OCI-LY1 (cell line): ENCODE measurements at regions not wholly inside any gene's neighbourhood (a gene's known extent, or its start where the extent isn't known, plus 50 kb on each side); places are given as distances from the start of the nearest gene placed in this dataset.

Experiments
- H2AFZ ChIP-seq: fragments of 200-600 bp; sonication (generic), shearing (Covaris generic); 2 replicates; pipeline ENCODE4 v1.6.0; 2014; ENCODE audit warnings: antibody characterized with exemption, mild to moderate bottlenecking, low read length
- H3F3A ChIP-seq: fragments of 200-600 bp; sonication (generic), shearing (Covaris generic); 2 replicates; pipeline ENCODE4 v1.6.0; 2014; ENCODE audit warnings: mild to moderate bottlenecking, antibody characterized with exemption, low read length, moderate library complexity; ENCODE audit not compliant: insufficient read depth
- H3K27ac ChIP-seq: fragments of 200-600 bp; sonication (generic); 2 replicates; pipeline ENCODE4 v1.5.1; 2014; ENCODE audit warnings: low read length, mixed run types, mild to moderate bottlenecking, low read depth; ENCODE audit not compliant: poor library complexity, severe bottlenecking
- H3K27me3 ChIP-seq: fragments of 200-600 bp; sonication (generic); 2 replicates; pipeline ENCODE4 v1.6.0; 2014; ENCODE audit warnings: antibody characterized with exemption, mild to moderate bottlenecking, low read length, moderate library complexity; ENCODE audit not compliant: insufficient read depth
- H3K36me3 ChIP-seq: fragments of 200-600 bp; sonication (generic); 2 replicates; pipeline ENCODE4 v1.6.1; 2014; ENCODE audit warnings: mild to moderate bottlenecking, antibody characterized with exemption, low read length, moderate library complexity, mixed read lengths; ENCODE audit not compliant: insufficient read depth
- H3K4me1 ChIP-seq: fragments of 200-600 bp; sonication (generic); 2 replicates; pipeline ENCODE4 v1.5.1; 2014; ENCODE audit warnings: mild to moderate bottlenecking, low read length, moderate library complexity; ENCODE audit not compliant: insufficient read depth, severe bottlenecking
- H3K4me2 ChIP-seq: fragments of 200-600 bp; sonication (generic), shearing (Covaris generic); 2 replicates; pipeline ENCODE4 v1.6.1; 2014; ENCODE audit warnings: low read length
- H3K4me3 ChIP-seq: fragments of 200-600 bp; sonication (generic); 2 replicates; pipeline ENCODE4 v1.5.1; 2014; ENCODE audit warnings: low read length, low read depth, mild to moderate bottlenecking, mixed read lengths; ENCODE audit not compliant: poor library complexity, severe bottlenecking
- H3K79me2 ChIP-seq: fragments of 200-600 bp; shearing (Covaris generic); 2 replicates; pipeline ENCODE4 v1.6.1; 2016; ENCODE audit warnings: mixed run types, low read length, mixed read lengths; ENCODE audit not compliant: insufficient read depth
- H3K9ac ChIP-seq: fragments of 200-600 bp; sonication (generic), shearing (Covaris generic); 2 replicates; pipeline ENCODE4 v1.6.1; 2014; ENCODE audit warnings: mild to moderate bottlenecking, low read length, mixed read lengths
- H3K9me2 ChIP-seq: fragments of 200-600 bp; sonication (generic), shearing (Covaris generic); 2 replicates; pipeline ENCODE4 v1.6.1; 2014; ENCODE audit warnings: low read depth, mild to moderate bottlenecking, low read length, mixed read lengths
- H3K9me3 ChIP-seq: fragments of 200-600 bp; shearing (Covaris generic); 2 replicates; pipeline ENCODE4 v1.6.1; 2014; ENCODE audit warnings: low read length, mixed read lengths
- H4K20me1 ChIP-seq: fragments of 200-600 bp; sonication (generic), shearing (Covaris generic); 2 replicates; pipeline ENCODE4 v1.6.0; 2016; ENCODE audit warnings: mild to moderate bottlenecking, low read length; ENCODE audit not compliant: insufficient read depth
- EZH2 ChIP-seq: fragments of 200-600 bp; sonication (generic), shearing (Covaris generic); IDR thresholded peaks from 2 replicates; pipeline ENCODE4 v1.8.0; 2017; ENCODE audit warnings: borderline replicate concordance, mixed run types, mild to moderate bottlenecking, antibody characterized with exemption, low read length, moderate library complexity, mixed read lengths
- TF ChIP-seq, protein P1 (sequence below): fragments of 200-600 bp; sonication (generic), shearing (Covaris generic); IDR thresholded peaks from 2 replicates; pipeline ENCODE4 v1.5.1; 2017; ENCODE audit warnings: mild to moderate bottlenecking, antibody characterized with exemption, low read length, moderate library complexity, mixed read lengths

DNA sequence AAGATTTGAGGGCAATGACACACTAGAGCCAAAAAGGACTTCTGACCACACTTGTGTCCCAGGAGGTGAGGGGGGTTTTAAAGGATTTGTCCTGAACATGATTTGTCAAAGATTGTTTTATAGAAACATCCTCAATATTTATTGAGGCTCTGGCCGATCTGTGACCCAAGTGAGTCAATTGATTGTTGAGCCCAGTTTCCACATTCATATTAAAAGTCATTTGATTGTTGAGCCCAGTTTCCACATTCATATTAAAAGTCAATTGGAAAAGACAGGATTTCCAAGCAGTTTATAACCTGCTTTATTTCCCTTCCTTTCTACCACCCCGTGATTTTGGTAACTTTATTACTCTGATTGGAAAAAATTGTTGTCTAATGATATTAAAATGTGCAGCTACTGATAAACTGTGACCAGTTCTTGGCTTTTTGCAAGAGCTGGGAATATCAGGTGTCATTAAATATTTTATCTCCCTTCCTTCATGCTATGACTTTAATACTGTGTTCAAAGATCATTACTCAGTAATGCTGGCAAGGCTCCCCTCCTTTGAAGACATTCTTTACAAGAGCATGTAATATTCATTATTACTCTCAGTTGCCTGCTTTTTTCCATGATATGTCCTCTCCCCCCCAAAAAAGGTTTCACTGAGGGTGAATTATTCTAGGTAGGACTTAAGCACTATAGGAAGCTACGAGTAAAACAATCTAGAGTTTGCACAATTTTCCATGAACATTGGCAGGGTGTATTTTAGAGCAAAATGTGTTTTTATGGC, 75.3 kb downstream of the HRH4 start:
- H3F3A ChIP-seq = no peaks in the 10 kb centered on the region
- no peak overlapping the region for H3K4me3 ChIP-seq
- no peak overlapping the region for H3K9ac ChIP-seq
- H4K20me1 ChIP-seq = no peaks in the 10 kb centered on the region
- no peak for TF ChIP-seq EZH2
- TF ChIP-seq, protein P1, sequence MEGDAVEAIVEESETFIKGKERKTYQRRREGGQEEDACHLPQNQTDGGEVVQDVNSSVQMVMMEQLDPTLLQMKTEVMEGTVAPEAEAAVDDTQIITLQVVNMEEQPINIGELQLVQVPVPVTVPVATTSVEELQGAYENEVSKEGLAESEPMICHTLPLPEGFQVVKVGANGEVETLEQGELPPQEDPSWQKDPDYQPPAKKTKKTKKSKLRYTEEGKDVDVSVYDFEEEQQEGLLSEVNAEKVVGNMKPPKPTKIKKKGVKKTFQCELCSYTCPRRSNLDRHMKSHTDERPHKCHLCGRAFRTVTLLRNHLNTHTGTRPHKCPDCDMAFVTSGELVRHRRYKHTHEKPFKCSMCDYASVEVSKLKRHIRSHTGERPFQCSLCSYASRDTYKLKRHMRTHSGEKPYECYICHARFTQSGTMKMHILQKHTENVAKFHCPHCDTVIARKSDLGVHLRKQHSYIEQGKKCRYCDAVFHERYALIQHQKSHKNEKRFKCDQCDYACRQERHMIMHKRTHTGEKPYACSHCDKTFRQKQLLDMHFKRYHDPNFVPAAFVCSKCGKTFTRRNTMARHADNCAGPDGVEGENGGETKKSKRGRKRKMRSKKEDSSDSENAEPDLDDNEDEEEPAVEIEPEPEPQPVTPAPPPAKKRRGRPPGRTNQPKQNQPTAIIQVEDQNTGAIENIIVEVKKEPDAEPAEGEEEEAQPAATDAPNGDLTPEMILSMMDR = no peak
- no peaks in the 10 kb centered on the region for H3K27me3 ChIP-seq
- H3K4me1 ChIP-seq = no peaks in the 10 kb centered on the region
- no peak overlapping the region for H2AFZ ChIP-seq
- H3K9me3 ChIP-seq = no peaks in the 10 kb centered on the region
- H3K4me2 ChIP-seq = no peak overlapping the region
- H3K79me2 ChIP-seq = no peaks in the 10 kb centered on the region
- no peaks in the 10 kb centered on the region for H3K9me2 ChIP-seq
- H3K27ac ChIP-seq = no peak overlapping the region
- H3K36me3 ChIP-seq = no peaks in the 10 kb centered on the region

DNA sequence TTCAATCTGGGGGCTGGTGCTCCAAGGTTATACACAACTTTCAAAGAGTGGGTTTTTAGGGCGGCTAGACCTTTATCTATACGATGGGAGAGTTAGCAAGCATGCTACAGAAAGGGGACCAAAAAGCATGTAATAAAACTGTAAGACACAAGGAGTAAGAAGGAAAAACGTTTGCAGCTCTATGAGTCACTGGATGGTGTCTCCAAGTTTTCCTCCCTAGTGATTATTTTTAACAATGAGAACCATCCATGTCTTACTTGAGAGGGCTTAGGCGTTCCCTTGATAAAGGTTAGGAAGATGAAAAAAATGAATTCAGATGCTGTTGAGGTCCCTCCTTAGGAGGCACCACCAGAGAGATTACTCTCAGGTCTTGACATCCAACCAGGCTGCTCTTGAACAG, 75.9 kb downstream of the HRH4 start:
- Histone ChIP-seq H3K27me3 (no peaks in the 10 kb centered on the region), H4K20me1 (no peaks in the 10 kb centered on the region), H3K27ac (no peak overlapping the region), H3K4me3 (no peak overlapping the region), H3K9me2 (no peaks in the 10 kb centered on the region), H3K79me2 (no peaks in the 10 kb centered on the region), H2AFZ (no peak overlapping the region), H3F3A (no peaks in the 10 kb centered on the region), H3K4me2 (no peak overlapping the region), H3K4me1 (no peaks in the 10 kb centered on the region), H3K9ac (no peak overlapping the region), H3K36me3 (no peaks in the 10 kb centered on the region), H3K9me3 (no peaks in the 10 kb centered on the region)
- no peak for TF ChIP-seq EZH2
- TF ChIP-seq, protein P1 = no peak

DNA sequence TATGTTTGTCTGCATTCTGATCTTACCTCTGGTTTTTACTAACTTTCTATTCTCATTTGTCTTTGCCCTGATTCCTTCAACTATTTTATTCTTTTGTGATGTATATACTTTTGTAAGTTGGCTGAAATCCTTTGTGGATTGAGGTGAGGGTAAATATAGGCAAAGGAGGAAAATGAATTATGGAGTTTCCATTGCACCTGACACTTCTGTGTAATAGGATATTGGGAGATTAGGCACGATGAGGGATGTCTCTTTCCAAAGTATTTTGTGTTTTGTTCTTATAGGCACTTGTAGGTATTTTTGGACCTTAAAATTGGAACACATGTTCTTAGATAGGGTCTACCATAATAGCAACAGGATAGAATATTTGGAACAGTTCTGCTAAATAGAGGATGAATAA, 76.4 kb downstream of the HRH4 start:
- no peak overlapping the region for H3K4me2 ChIP-seq
- no peaks in the 10 kb centered on the region for H3K27me3 ChIP-seq
- no peaks in the 10 kb centered on the region for H3K36me3 ChIP-seq
- no peak overlapping the region for H2AFZ ChIP-seq
- H4K20me1 ChIP-seq = no peaks in the 10 kb centered on the region
- H3K4me3 ChIP-seq = no peak overlapping the region
- H3K79me2 ChIP-seq = no peaks in the 10 kb centered on the region
- no peaks in the 10 kb centered on the region for H3K4me1 ChIP-seq
- TF ChIP-seq, protein P1 = no peak
- H3K27ac ChIP-seq = no peak overlapping the region
- no peaks in the 10 kb centered on the region for H3K9me2 ChIP-seq
- H3K9ac ChIP-seq = no peak overlapping the region
- H3K9me3 ChIP-seq = no peaks in the 10 kb centered on the region
- H3F3A ChIP-seq = no peaks in the 10 kb centered on the region
